ENCODE measurements at regions not wholly inside any gene's neighbourhood (a gene's known extent, or its start where the extent isn't known, plus 50 kb on each side); places are given as distances from the start of the nearest gene placed in this dataset.
"Not testable (repeated sequence)": the region's sequence is repeated elsewhere in the genome, so short reads cannot be mapped to it uniquely, and the experiment has no call there.

DNA sequence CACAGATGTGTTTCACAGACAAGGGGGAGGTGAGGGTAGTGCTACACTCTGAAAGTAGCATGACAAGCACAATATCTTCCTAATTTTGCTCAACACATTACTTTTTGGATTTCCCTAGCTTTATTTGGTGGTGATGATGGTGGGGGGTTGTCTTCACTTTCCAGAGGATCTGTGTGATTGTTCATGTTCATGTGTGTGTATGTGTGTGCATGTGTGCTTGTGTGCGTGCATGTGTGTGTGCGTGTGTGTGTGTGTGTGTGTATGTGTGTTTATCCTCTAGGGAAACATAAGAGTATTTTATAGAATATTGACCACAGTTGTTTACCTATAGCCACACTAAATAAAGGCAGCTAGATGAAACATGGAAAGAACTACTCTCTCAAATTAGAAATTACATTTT is 183.8 kb upstream of the EYA4 start:
- DNase-seq: no peak

DNA sequence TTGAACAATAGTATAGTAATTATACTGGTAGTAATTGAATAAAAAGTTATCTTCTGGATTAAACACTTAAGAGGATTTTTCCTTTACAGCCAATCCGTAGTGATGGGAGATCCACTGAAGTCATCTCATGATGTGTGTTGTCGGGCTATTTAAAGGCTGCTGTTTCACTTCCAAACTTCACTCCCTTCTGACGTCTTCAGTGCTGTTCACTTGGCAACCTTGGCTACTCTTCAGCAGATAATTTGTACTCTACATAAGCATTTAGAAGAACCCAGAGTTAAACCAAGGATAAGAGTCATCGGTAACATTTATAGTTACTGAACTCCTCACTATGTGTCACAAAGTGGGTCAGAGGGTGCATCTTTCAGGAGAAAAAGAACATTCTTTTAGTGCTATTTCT is 179.1 kb upstream of the EYA4 start:
- no peak for DNase-seq

DNA sequence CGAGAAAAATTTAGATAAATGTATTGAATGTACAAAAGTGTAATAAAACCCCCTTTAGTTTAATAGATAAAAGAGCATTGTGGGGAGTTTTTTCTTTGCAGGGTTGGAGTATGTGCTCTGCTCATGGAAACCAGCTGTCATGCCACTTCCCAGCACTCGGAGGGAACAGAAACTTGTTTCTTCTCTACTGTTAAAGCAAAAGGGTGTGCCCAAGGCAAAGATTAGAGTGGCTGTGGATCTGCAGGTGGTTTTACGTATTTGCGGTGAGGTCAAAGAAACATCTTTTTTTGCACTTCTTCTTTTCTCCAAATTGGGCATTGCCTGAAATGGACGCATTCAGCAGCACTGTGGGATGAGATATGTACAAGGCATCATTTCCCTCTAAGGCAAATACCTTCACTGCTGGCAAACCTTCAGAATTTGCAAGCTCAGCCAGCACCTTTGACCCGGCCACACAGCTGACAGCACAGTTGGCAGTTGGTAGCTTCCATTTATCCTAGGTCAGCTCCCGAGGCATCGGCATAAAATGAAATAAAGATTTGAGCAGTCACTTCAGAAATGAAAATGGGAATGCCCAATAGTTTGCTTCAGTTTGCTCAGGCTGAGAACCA is 178.4 kb upstream of the EYA4 start:
- no peak for DNase-seq

DNA sequence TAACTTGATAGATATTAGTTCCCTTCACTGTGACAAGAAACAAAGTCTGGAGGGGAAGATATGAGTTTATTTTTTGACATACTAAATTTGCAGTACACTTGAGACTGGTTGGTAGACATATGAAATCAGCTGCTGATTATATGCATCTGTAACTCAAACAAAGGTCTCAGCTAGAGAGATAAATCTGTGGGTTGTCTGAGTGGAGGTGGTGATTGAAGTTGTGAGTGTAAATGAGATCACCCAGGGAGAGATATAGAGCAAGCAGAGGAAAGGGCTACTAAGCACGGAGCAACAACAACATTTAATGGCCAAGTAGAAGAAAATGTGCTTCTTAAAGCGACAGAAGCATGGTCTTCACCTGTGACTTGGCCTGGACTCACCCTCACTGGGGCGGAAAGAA is 173.2 kb upstream of the EYA4 start:
- DNase-seq: no peak

DNA sequence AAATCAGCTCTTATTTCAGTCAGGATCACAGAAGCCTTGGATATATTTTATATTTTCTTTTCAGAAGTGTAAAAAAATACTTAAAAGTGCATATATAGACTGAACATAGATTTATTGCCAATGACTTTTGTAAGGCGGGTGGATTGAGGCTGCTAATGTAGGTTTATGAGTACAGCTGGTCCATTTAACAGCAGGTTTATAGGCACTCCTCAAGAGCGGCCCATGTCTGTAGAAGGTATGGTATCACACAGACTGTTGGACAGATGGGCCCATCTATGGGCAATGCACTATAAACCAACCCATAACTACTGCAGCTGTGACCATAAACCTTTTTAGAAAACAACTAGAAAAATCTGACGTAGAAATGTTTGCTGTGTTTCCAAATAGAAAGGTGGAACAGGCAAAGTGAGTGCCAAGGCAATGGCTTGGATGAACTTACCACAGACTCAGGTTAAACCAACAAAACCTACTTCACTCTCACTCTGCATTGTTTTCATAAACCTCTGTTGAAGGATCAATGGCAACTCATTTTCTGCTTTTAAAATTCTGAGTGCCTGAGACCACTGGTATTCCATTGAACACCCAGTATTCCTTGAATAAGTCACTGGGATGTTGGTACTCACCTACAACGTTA is 170.6 kb upstream of the EYA4 start:
- no peak for DNase-seq

DNA sequence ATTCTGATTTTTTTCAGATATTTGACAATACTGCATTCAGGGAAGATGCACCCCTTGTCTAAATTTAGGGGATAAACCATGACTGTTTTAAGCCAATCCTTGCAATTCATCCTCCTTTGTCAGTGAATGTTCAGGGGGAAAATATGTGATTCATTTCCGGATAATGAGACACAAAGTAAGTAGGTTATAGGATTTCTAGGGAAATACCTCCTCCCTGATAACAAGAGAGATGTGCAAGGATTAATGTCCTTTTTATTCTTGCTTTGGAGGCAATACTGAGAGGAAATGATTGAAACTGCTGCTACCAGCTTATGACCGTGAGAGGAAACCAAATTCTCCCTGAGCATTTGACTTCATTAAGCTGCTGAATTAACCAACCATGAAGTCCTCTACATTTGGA is 161.3 kb upstream of the EYA4 start:
- DNase-seq: no peak

DNA sequence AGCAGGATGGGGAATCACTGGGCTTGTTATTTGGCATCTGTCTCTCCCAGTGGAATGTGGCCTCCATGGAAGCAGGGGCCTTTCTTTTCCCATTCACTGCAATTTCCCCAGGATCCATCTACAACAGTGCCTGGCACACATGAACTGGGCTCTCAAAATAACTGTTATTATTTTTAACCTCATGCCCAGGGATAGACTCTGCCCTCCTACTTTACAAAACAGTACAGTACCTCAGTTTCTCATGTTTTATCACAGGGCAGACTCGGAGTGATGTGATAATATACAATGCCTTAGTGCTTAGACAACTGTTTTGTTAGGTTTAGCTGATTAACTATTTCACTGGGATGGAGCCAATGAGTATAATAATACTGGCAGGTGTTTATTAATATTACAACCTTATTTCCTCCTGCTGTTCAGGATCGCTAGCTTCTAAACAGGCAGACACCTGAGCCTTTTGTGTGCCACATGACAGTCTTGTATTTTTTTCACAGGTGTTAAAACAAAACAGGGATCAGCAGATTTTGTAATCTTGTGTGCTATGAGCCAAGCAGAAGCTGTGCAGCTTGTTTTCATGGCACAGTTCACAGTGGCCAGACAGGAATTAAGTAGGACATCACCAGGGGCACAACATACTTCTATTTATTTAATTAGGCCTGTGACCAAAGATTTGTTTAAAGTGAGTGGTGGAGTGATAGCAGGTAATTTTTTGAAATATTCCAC is 157.7 kb upstream of the EYA4 start:
- DNase-seq: no peak

DNA sequence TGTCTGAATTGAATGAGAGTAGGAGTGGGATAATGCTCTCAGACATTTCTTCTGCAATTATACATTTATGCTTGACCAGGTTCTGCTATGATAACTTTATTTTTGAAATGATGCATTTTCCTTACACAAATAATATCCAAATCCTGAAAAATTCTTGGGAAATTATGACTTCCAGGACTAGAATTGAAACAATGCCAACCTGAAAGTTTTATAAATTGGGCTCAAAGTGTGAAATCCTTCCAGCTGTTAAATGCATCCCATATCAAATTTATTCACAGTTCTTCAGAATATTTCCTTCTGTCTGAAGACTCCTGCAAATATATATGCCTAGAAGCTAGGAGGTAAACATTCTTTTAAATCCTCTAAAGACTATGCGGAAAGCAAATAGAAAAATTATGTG is 155.7 kb upstream of the EYA4 start:
- no peak for DNase-seq

DNA sequence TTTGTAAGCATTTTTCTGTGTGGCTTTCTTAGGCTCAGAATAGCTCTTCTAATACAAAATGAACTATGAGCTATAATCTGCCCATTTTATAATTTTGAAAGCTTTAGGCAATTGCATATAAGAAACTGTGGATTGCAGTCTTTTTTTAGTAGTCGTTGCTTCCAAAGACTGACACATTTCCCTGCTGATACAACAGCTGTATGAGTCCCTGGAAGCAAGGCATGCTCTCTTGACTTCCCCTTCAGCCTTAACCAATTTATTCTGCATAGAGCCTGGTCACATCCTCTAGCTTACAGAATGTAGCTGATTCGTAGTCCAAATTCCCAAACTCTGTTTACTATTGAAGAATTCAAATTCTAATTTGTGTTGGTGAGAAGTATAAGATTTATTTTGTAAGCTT is 155.3 kb upstream of the EYA4 start:
- no peak for DNase-seq

DNA sequence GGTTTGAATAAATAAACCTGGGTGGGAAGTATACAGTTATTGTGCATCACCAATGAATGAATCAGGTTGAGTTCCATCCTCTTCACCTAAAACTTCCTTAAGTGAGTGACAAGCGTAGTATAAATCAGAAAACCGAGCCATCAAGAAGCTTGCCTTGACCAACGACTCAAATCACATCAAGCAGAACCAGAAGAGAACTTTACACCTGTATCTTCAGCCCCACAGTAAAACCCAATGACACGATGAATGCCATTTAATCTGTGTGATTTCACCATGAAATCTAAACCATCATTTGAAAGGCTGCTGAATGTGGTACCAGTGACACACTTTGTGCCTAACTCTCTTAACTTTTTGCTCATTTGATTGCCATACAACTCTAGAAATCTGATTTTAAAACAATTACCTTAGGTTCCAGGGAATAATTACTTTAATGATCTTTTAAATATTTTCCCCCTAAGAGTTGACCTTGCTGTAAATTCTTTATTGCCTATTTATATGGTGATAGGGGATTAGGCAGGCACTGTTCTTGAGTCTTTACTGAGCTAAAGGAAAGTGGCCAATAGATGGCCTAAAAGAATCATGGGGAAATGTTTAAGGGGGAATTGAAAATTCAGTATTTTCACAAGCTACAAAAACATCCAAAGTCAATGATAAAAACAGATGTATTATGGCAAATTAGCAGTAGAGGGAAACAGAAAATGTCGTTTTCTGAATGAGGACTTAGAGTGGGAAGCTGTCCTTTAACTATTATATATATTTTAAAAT is 152.0 kb upstream of the EYA4 start:
- DNase-seq: no peak

DNA sequence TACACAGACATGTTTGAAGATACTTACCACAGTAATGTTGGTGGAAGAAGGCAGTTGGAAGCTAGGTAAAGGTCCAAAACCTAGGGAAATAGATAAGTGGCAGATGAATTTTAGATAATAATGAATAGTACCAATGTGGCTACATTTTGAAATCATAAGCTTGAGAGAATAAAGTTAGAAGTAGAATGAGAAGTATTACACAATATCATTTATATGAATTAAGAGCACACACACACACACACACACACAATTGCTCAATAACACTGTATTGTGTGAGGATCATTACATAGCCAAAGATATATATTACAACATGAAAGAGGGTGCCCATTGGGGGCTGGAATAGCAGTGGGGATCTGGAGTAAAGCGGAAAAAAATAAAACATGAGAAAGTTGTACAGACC is 149.0 kb upstream of the EYA4 start:
- no peak for DNase-seq

DNA sequence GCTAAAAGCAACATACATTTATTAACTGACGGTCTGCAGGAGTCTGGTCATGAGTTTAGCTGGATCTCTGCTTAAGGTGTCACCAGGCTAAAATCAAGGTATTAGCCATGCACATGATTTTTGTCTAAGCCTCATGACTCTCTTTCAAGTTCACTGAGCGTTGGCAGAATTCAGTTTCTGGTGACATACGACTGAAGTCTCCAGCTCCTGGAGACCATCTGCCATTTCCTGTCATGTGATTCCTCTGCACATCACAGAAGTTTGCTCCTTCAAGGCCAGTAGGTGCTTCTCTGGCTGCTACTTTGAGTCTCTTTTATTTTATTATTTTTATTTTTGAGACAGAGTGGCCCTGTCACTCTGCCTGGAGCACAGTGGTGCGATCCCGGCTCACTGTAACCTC is 148.4 kb upstream of the EYA4 start:
- no peak for DNase-seq

DNA sequence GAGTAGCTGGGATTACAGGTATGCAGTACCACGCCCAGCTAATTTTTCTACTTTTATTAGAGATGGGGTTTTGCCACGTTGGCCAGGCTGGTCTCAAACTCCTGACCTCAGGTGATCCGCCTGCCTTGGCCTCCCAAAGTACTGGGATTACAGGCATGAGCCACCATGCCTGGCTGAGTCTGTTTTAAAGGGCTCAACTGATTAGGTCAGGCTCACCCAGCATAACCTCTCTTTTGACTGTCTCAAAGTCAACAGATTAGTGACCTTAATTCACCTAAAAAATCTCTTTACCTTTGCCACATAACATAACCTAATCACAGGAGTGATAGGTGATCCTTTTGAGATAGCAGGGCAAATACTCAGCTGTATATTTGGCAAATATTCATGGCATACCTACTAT is 147.9 kb upstream of the EYA4 start:
- not testable (repeated sequence) for DNase-seq

DNA sequence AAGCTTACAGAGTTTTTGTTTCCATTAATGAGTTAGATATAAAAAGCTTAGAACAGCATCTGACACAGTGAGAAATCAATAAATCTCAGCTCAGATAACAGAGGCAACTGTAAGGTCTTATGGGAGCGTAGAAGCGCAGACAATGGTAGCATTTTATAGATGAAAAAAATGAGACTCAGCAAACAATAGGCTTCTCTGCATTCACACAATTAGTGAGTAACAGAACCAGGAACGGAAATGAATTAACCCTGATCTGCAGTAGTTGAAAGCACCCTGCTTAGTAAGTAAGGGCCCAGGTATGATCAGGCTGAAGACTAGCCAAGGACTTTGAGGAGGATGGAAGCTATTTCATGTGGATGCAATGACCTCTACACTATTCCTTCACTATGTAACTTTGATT is 147.2 kb upstream of the EYA4 start:
- DNase-seq: no peak

DNA sequence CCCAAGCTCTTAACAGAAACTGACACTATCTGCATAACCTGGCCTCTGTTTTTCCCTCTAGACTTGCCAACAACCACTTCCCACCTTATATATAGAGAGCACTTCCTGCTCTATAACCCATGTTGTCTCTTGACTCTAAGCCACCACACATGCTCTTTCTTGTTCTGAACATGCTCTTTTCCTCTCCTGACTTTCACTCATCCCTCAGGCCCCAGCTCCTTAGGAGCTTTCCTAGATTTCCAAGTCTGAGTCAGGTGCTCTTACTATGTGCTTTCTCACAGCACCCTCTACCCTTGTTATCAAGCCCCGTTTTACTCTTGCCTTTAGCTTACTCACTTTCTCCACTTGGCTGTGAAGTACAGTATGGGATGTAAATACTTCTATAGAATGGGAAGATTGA is 143.9 kb upstream of the EYA4 start:
- DNase-seq: no peak

DNA sequence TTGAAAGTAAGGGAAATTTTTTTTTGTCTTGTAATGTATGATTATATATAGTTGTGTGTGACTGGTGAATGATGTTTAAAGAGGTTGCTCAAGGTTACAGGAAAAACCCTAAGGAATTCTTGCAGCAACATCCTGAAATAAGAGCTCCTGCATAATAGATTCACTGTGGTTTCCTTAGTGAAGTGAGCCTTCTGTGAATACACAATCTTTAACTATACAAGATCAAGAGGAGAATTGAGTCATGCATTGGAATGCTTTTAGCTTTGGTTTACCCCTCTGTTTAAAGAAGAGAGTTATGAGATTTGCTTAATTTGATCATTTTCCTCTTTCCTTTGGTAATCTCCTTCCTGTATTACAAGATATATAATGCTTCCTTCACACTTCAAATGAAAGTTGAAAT is 141.6 kb upstream of the EYA4 start:
- no peak for DNase-seq

DNA sequence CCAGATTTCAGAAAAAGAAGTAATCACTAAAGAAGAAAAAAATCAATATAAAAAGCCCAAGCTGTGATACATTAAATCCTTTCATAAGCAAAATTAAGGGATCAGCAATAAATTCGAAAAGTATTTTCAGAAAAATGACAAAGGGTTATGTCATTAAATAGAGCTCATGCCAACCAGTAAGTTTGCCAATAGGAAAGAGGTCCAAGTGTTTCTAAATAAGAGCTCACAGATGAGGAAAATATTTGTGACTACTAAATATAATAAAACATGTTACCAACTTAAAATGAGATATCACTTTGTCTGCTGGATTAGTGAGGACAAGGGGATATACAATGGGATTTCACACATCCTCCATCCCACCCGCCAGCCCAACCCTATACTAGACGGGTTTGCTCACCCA is 140.3 kb upstream of the EYA4 start:
- no peak for DNase-seq

DNA sequence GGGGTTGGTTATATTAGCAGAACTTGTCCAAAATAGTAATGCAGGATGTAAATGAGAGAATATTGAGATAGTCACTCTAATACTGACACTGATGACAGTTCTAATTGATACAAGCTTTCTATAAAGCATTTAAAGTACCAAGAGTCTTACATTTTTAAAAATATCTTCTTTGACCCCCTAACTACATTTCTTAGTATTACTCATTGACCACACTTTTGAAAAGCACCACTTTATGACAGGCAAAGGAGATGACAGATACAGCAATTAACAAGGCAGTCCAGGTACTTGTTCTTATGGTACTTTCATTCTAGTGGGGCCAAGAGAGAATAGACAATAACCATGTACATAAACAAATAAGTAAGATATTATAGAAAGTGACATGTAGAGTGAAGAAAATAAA is 139.4 kb upstream of the EYA4 start:
- DNase-seq: no peak

DNA sequence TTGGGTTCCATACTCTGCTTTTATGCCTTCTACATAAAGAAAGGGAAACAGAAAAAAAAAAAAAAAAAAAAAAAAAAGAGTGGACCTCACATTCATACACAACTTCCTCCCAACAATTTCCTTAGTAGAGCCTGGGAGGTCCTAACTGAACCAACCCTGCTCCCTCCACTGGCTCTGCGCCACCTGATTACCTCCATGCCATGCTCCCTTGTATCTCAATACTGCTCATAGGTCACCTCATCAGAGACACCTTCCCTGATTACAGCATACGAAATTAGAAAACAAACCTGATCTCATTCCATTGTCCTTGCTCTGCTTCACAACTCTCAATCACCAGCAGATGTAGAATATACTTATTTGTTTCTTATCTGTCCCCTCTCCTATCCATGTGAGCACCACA is 134.2 kb upstream of the EYA4 start:
- no peak for DNase-seq

DNA sequence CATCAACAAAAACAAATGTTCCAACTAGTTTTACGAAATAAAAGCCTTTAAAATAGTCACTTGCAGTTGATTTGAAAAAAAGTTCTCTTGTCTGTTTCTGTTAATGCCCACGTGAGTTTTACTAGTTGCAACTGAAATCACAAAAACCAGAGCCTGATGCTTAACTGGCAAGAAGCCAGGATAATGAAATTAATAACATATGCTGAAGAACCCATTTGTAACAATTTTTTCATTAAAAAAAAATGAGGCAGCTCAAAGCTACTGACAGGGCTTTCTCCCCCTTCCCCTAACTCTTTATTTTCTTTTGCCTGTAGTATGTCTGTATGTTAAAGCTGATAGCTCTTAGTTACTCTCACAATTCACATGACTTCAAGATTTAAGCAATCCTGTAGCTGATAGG is 132.7 kb upstream of the EYA4 start:
- no peak for DNase-seq

DNA sequence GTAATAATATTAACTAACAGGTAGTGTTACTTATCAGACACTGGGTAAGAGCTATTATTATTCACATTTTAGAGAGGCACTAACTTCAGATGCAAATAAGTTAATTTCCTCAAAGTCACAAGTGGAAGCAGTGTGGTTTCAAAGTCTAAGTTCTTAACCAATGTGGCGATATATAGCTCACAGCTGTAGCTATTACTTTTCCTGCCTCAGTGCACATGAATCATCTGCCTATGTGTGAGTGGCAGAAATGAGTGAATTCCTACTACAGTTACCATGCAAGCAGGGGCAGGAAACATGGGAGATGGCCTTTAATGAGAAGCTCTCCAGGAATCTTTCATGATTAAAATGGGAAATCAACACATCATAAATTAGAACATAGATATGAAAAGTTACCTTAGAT is 126.2 kb upstream of the EYA4 start:
- DNase-seq: no peak

DNA sequence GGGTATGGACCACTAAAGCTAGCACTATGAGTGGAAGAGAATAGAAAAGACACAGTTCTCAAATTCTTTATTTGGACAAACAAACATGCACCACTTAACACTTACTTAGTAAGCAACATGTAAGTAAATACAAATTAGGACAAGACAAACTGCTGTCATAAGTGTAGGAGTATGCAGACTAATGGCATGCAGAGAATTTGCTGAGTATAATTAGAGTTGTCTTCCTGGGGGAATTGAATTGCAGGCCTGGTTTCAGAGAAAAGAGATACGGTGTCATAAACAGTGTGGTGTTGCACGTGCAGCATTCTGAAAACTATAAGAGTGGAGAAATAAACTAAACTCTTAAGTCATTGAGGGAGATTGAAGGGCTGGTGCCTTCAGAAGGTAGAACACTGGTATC is 125.2 kb upstream of the EYA4 start:
- DNase-seq: no peak

DNA sequence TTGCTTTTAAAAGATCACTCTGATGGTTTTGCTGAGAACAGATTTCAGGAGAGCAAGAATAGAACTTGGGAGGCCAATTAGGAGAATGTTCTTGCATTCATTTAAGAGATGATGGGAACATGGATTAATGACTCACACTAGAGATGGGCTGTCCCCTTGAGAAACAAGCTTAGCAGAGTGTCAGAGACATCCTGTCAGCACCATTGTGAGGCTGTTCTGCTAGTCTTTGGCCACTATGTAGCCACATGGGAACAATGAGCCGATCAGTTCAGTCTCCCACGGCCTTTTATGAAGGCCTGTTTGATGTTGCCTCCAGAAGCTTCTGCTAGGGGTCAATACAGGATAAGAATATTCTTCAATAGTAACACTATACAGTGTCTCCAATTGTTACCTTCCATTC is 113.0 kb upstream of the EYA4 start:
- DNase-seq: no peak

DNA sequence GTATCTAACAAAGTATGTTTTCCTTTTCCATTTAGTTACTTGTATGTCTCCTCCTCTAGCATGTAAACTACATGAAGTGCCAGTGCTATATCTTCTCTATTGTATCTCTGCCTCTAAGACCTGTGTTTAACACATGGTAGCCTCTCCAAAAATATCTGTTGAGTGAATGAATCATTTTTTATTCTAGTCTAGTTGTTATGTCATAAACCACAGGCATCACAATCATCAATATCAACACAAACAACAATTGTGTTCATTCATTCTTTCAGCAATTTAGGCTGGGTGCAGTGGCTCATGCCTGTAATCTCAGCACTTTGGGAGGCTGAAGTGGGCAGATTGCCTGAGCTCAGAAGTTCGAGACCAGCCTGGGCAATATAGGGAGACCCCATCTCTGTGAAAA is 111.6 kb upstream of the EYA4 start:
- no peak for DNase-seq
